Transverse colon (tissue), 3 donors: ENCODE measurements at regions not wholly inside any gene's neighbourhood (a gene's known extent, or its start where the extent isn't known, plus 50 kb on each side); places are given as distances from the start of the nearest gene placed in this dataset.

ENCODE experiments used
- POLR2A ChIP-seq: fragments of 450-650 bp; IDR thresholded peaks from one replicate; pipeline ENCODE4 v1.6.1; 2016; ENCODE audit warnings: antibody characterized with exemption, mild to moderate bottlenecking, moderate library complexity
- TF ChIP-seq, protein P1 (sequence below), 5 experiments: fragments of 200-600 bp in 3 of 5; fragments of 450-650 bp in 2 of 5; sonication (generic) in 3 of 5; IDR thresholded peaks; 1 replicate in 2 of 5; 2 replicates in 3 of 5; pipeline ENCODE4 v1.5.1; 2016 to 2017; ENCODE audit warnings: antibody characterized with exemption in 5 of 5, inconsistent platforms in 3 of 5, mild to moderate bottlenecking in 2 of 5, moderate library complexity in 1 of 5

DNA sequence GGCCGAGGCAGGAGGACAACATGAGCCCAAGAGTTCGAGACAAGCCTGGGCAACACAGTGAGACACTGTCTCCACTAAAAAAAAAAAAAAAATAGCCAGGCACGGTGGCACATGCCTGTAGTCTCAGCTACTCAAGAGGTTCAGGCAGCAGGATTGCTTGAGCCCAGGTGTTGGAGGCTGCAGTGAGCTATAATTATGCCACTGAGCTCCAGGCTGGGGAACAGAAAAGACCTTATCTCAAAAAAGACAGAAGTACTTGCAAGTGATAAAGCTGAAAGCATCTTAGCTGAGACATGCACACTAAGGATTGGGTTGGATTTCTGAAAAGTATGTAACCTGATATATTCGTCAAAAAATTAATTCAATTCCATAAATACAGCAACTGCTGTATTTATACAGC lies 68.4 kb downstream of the PPP1R3C start:
- TF ChIP-seq, protein P1, sequence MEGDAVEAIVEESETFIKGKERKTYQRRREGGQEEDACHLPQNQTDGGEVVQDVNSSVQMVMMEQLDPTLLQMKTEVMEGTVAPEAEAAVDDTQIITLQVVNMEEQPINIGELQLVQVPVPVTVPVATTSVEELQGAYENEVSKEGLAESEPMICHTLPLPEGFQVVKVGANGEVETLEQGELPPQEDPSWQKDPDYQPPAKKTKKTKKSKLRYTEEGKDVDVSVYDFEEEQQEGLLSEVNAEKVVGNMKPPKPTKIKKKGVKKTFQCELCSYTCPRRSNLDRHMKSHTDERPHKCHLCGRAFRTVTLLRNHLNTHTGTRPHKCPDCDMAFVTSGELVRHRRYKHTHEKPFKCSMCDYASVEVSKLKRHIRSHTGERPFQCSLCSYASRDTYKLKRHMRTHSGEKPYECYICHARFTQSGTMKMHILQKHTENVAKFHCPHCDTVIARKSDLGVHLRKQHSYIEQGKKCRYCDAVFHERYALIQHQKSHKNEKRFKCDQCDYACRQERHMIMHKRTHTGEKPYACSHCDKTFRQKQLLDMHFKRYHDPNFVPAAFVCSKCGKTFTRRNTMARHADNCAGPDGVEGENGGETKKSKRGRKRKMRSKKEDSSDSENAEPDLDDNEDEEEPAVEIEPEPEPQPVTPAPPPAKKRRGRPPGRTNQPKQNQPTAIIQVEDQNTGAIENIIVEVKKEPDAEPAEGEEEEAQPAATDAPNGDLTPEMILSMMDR (IDR thresholded peaks at IDR 0.05) = no peak
- TF ChIP-seq POLR2A = no peak
